Adrenal gland (tissue), 9 donors: ENCODE measurements at regions not wholly inside any gene's neighbourhood (a gene's known extent, or its start where the extent isn't known, plus 50 kb on each side); places are given as distances from the start of the nearest gene placed in this dataset.

Source experiments
- DNase-seq, 7 donors: peaks; one replicate each; pipeline ENCODE4 v3.0.0-alpha.2; 2019 to 2020
- H3K27ac ChIP-seq, 5 donors: fragments of 200-600 bp; sonication (generic) in 4 of 5; 1 replicate in 3 of 5; 2 replicates in 2 of 5; pipeline versions ENCODE4 v1.5.1 to v1.8.0; 2016 to 2020; ENCODE audit warnings: mild to moderate bottlenecking in 1 of 5
- H3K27me3 ChIP-seq: fragments of 200-600 bp; 2 replicates; pipeline ENCODE4 v1.8.0; 2021
- H3K36me3 ChIP-seq, 2 donors: fragments of 200-600 bp; replicated peaks in 1 of 2; 1 replicate in 1 of 2; 2 replicates in 1 of 2; pipeline versions ENCODE4 v1.5.1 to v1.8.0; 2018 to 2022
- H3K4me1 ChIP-seq, 2 donors: fragments of 200-600 bp; replicated peaks in 1 of 2; 1 replicate in 1 of 2; 2 replicates in 1 of 2; pipeline versions ENCODE4 v1.5.1 to v1.8.0; 2018 to 2021
- H3K4me3 ChIP-seq, 4 donors: fragments of 200-600 bp; sonication (generic) in 3 of 4; one replicate each; pipeline ENCODE4 v1.5.1; 2016 to 2018
- H3K9me3 ChIP-seq, 3 donors: fragments of 200-600 bp; sonication (generic) in 1 of 3; replicated peaks in 1 of 3; 1 replicate in 2 of 3; 2 replicates in 1 of 3; pipeline versions ENCODE4 v1.5.1 to v1.8.0; 2016 to 2021
- POLR2A ChIP-seq, 2 donors: fragments of 450-650 bp; IDR thresholded peaks; one replicate each; pipeline ENCODE4 v1.6.1; 2017; ENCODE audit warnings: antibody characterized with exemption in 2 of 2, mild to moderate bottlenecking in 2 of 2, moderate library complexity in 1 of 2
- WGBS, 4 donors: extraction: QIAGEN DNeasy Blood & Tissue Kit in 2 of 4; methylation state at CpG; one replicate each; pipeline versions ENCODE4 v1.1.5 to v1.1.7; 2013 to 2017; 5-methylcytosine and 5-hydroxymethylcytosine counted together
- intact Hi-C, 2 donors: fragments of 100-400 bp; cut with DNase I; formaldehyde crosslinking; loops; one replicate each; pipeline versions ENCODE4 v1.14.1 to v1.15.0; 2022 to 2023
- TF ChIP-seq, protein P1 (sequence below), 6 experiments: fragments of 450-650 bp in 4 of 6; fragments of 200-600 bp in 2 of 6; sonication (generic) in 1 of 6; IDR thresholded peaks; 1 replicate in 5 of 6; 2 replicates in 1 of 6; pipeline versions ENCODE4 v1.5.1 to v1.8.0; 2016 to 2021; ENCODE audit warnings: antibody characterized with exemption in 6 of 6, mild to moderate bottlenecking in 2 of 6, moderate library complexity in 1 of 6
- donor health status: healthy with polysubstance abuse.
- donor health status: Bipolar disorder and iron deficiency.
- donor health status: DM: yes; HTN: yes; CAD: no.
- donor health status: DM: no; HTN: no; CAD: no.
- donor health status: DM: no; HTN: no; CAD: no.

DNA sequence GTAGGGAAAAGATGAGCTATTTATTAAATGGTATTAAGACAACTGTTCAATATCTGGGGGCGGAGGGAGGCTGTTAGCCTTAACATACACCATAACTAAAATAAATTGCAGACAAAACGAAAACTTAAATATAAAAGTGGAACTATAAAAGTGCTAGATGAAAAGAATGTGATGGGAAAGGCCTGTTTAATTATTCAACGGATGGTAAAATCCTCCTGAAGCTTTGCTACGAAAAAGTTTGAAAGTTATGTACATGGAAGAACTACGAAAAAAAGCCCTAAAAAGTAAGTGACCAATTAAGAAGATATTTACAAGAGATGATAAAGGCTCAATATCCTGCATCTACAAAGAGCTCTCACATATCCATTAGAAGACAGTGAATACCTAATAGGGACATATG lies 197.8 kb upstream of the IER5L start:
- no peaks in the 10 kb centered on the region for H3K9me3 ChIP-seq
- no peak overlapping the region for H3K4me3 ChIP-seq
- H3K27me3 ChIP-seq, result no peaks in the 10 kb centered on the region
- H3K27ac ChIP-seq, result no peak overlapping the region
- 89 to 96% (median 93%) methylated on average over 5 of the region's 5 CpGs for WGBS, 4 donors
- TF ChIP-seq, protein P1, sequence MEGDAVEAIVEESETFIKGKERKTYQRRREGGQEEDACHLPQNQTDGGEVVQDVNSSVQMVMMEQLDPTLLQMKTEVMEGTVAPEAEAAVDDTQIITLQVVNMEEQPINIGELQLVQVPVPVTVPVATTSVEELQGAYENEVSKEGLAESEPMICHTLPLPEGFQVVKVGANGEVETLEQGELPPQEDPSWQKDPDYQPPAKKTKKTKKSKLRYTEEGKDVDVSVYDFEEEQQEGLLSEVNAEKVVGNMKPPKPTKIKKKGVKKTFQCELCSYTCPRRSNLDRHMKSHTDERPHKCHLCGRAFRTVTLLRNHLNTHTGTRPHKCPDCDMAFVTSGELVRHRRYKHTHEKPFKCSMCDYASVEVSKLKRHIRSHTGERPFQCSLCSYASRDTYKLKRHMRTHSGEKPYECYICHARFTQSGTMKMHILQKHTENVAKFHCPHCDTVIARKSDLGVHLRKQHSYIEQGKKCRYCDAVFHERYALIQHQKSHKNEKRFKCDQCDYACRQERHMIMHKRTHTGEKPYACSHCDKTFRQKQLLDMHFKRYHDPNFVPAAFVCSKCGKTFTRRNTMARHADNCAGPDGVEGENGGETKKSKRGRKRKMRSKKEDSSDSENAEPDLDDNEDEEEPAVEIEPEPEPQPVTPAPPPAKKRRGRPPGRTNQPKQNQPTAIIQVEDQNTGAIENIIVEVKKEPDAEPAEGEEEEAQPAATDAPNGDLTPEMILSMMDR (IDR thresholded peaks at IDR 0.05), result no peak
- TF ChIP-seq POLR2A (IDR thresholded peaks at IDR 0.05), result no peak
- intact Hi-C loops, result no loop called here
- H3K4me1 ChIP-seq, result no peaks in the 10 kb centered on the region
- no peak for DNase-seq
- no peaks in the 10 kb centered on the region for H3K36me3 ChIP-seq

DNA sequence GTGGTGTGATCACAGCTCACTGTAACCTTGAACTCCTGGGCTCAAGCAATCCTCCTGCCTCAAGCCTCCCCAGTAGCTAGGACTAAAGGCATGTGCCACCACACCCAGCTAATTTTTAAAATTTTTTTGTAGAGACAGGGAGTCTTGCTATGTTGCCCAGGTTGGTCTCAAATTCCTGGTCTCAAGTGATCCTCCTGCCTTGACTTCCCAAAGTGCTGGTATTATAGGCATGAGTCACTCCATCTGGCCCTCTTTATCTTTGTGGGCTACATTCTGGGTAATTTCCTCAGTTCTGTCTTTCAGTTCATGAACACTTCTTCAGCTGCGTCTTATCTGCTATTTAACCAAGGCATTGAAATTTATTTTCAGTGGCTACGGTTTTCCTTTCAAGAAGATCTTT lies 196.6 kb upstream of the IER5L start:
- no peak for DNase-seq
- Histone ChIP-seq H3K36me3 (no peaks in the 10 kb centered on the region), H3K4me1 (no peaks in the 10 kb centered on the region), H3K9me3 (no peaks in the 10 kb centered on the region), H3K27ac (no peak overlapping the region), H3K27me3 (no peaks in the 10 kb centered on the region), H3K4me3 (no peak overlapping the region)
- intact Hi-C loops, result no loop called here
- 92 to 98% (median 94%) methylated on average over 2 of the region's 2 CpGs for WGBS, 4 donors
- no peak for TF ChIP-seq POLR2A (IDR thresholded peaks at IDR 0.05)
- TF ChIP-seq, protein P1 (IDR thresholded peaks at IDR 0.05), result no peak

DNA sequence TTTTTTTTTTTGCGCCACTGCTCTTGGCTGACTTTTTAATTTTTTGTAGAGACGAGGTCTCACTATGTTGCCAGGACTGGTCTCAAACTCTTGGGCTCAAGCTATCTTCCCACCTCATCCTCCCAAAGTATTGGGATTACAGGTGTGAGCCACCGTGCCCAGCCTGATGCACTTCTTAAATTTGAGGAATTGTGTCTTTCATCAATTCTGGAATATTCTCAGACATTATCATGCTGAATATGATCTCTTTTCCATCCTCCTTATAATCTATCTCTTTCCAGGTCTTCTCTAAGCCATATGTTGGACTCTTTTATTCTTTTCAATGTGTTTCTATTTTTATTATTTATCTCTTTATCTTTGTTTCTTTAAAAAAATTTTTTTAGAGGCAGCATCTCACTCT lies 196.2 kb upstream of the IER5L start:
- no peak overlapping the region for H3K27ac ChIP-seq
- 89 to 97% (median 94%) methylated on average over 3 of the region's 3 CpGs for WGBS, 4 donors
- intact Hi-C loops, result no loop called here

DNA sequence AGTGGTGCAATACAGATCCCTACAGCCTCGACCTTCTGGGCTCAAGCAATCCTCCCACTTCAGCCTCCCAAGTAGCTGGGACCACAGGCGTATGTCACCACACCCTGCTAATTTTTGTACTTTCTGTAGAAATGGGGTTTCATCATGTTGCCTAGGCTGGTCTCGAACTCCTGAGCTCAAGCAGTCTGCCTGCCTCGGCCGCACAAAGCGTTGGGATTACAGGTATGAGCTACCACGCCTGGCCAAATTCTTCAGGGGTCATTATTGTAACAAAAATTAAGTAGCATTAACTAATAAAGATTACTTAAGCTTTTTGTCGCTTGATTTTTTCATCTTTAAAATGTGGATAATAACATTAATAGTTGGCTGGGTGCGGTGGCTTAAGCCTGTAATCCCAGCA lies 195.3 kb upstream of the IER5L start:
- peaks cover 0 to 7% (median 0%) of the 10 kb centered on the region in 3 donors for H3K9me3 ChIP-seq
- 91 to 98% (median 95%) methylated on average over 9 of the region's 9 CpGs for WGBS, 4 donors
- TF ChIP-seq POLR2A (IDR thresholded peaks at IDR 0.05), result no peak
- TF ChIP-seq, protein P1 (IDR thresholded peaks at IDR 0.05), result no peak
- no peak overlapping the region for H3K27ac ChIP-seq
- H3K4me3 ChIP-seq, result no peak overlapping the region
- intact Hi-C loops, result no loop called here
- DNase-seq, result no peak
- no peaks in the 10 kb centered on the region for H3K27me3 ChIP-seq
- no peaks in the 10 kb centered on the region for H3K4me1 ChIP-seq
- H3K36me3 ChIP-seq, result no peaks in the 10 kb centered on the region

More for the DNA sequence above, 196.2 kb upstream of the IER5L start:
- Histone ChIP-seq H3K4me1 (no peaks in the 10 kb centered on the region), H3K9me3 (peaks cover 0 to 3% (median 0%) of the 10 kb centered on the region in 3 donors), H3K36me3 (no peaks in the 10 kb centered on the region), H3K27me3 (no peaks in the 10 kb centered on the region), H3K4me3 (no peak overlapping the region)
- no peak for DNase-seq
- no peak for TF ChIP-seq POLR2A (IDR thresholded peaks at IDR 0.05)
- TF ChIP-seq, protein P1 (IDR thresholded peaks at IDR 0.05), result no peak
